ENCODE measurements at regions not wholly inside any gene's neighbourhood (a gene's known extent, or its start where the extent isn't known, plus 50 kb on each side); places are given as distances from the start of the nearest gene placed in this dataset.

DNA sequence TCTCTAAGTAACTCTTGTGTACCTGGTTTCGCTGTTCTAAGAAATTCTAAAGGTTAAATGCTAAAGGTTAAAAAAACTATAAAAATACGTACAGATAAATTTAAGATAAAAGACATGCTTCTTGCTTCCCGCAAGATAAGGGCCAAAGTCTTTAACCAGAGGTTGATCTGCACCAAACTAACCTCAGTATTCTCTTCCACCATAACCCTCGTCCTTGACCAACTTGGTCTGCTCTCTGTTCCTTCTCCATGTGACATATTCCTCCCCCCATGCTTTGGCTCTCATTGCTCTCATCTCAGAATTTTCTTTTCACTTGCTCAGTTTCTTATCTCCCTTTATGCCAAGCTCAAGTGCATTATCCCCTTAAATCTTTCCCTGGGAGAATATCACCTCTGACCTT, 330.5 kb upstream of the ZFHX3 start:
- no peak overlapping the region for H3K4me3 ChIP-seq (ENCODE audit: insufficient read depth, low read depth, low read length)
- H3K18ac ChIP-seq (ENCODE audit: low read depth, low read length): no peak overlapping the region
- H4K20me1 ChIP-seq (ENCODE audit: insufficient read depth, low read length): no peaks in the 10 kb centered on the region
- in situ Hi-C loops (cut with MboI; ENCODE audit: low sequenced_read_pairs) (no loop called here), intact Hi-C loops (cut with micrococcal nuclease) (no loop called here), dilution Hi-C loops (cut with HindIII; ENCODE audit: low sequenced_read_pairs, unreplicated experiment) (no loop called here)
- H2BK5ac ChIP-seq (ENCODE audit: low read depth, low read length, poor library complexity, severe bottlenecking): no peak overlapping the region
- no peak overlapping the region for H3K4me2 ChIP-seq (ENCODE audit: low read depth, low read length)
- ChIA-PET POLR2A (ENCODE audit: unreplicated experiment) (no interaction called here), CTCF (no interaction called here)
- H3K14ac ChIP-seq (replicated peaks; ENCODE audit: low read depth, low read length): no peak overlapping the region
- no peak overlapping the region for H3K56ac ChIP-seq (ENCODE audit: extremely low read depth, insufficient read depth, low read length)
- no TSS peak for BruUV-seq (replicated peaks)
- H3K36me3 ChIP-seq (ENCODE audit: control insufficient read depth, insufficient read depth, low read length): no peaks in the 10 kb centered on the region
- no peak overlapping the region for H3K4ac ChIP-seq (ENCODE audit: low read depth, low read length)
- no peaks in the 10 kb centered on the region for H3K27me3 ChIP-seq (ENCODE audit: control insufficient read depth, insufficient read depth, low read length)
- H2BK120ac ChIP-seq (ENCODE audit: low read depth, low read length): no peak overlapping the region
- no peak overlapping the region for H3K27ac ChIP-seq (ENCODE audit: insufficient read depth, low read length)
- DNase-seq: no peak
- H2AFZ ChIP-seq (replicated peaks; ENCODE audit: low read length, poor library complexity): no peak overlapping the region
- no peak for ATAC-seq (ENCODE audit: low read depth)
- no peaks in the 10 kb centered on the region for H3K4me1 ChIP-seq (ENCODE audit: control insufficient read depth, insufficient read depth, low read length)
- H2BK20ac ChIP-seq (ENCODE audit: low read depth, low read length): no peak overlapping the region
- no peak overlapping the region for H2AK5ac ChIP-seq (ENCODE audit: low read depth, low read length)
- no peak overlapping the region for H4K5ac ChIP-seq (ENCODE audit: low read depth, low read length)
- H3K9ac ChIP-seq (ENCODE audit: low read depth, low read length): no peak overlapping the region
- no peak overlapping the region for H3K23ac ChIP-seq (ENCODE audit: low read depth, low read length)
- no peak for TF ChIP-seq CHD1 (IDR thresholded peaks at IDR 0.05; ENCODE audit: low read depth, low read length)
- TF ChIP-seq FOS (IDR thresholded peaks at IDR 0.05; ENCODE audit: low read depth, low read length): no peak
- no peak for TF ChIP-seq RFX5 (IDR thresholded peaks at IDR 0.05; ENCODE audit: low read depth, low read length)
- no peak for TF ChIP-seq BHLHE40 (IDR thresholded peaks at IDR 0.05; ENCODE audit: low read depth, low read length)
- no peak for TF ChIP-seq RCOR1 (IDR thresholded peaks at IDR 0.05; ENCODE audit: insufficient replicate concordance, low read length)
- no peak for TF ChIP-seq MAZ (IDR thresholded peaks at IDR 0.05; ENCODE audit: borderline replicate concordance, low read depth, low read length)
- no peak for TF ChIP-seq MXI1 (IDR thresholded peaks at IDR 0.05; ENCODE audit: borderline replicate concordance, low read depth, low read length)
- no peak for TF ChIP-seq POLR2A (IDR thresholded peaks at IDR 0.05; ENCODE audit: low read depth, low read length)
- no peak for TF ChIP-seq RAD21 (IDR thresholded peaks at IDR 0.05; ENCODE audit: low read length)
- no peak for TF ChIP-seq MAFK (IDR thresholded peaks at IDR 0.05; ENCODE audit: low read depth, low read length)
- TF ChIP-seq USF2 (IDR thresholded peaks at IDR 0.05; ENCODE audit: low read depth, low read length): no peak
- H2BK15ac ChIP-seq (ENCODE audit: low read depth, low read length): no peak overlapping the region
- H3K79me1 ChIP-seq (ENCODE audit: low read depth in 1 of 2, low read length in 2 of 2): no peaks in the 10 kb centered on the region
- H2AK9ac ChIP-seq (replicated peaks; ENCODE audit: low read depth, low read length, poor library complexity): no peak overlapping the region
- H3K9me1 ChIP-seq (ENCODE audit: insufficient read depth, low read length): no peaks in the 10 kb centered on the region
- H4K8ac ChIP-seq (ENCODE audit: low read depth in 2 of 2, low read length in 2 of 2): no peak overlapping the region
- 63% methylated on average over 1 of the region's 4 CpGs; no CpG with 5 or more reads in 1 of the 2 experiments for WGBS, 2 experiments (ENCODE audit: extremely low coverage in 2 of 2, insufficient read length in 1 of 2)
- no peaks in the 10 kb centered on the region for H3K9me3 ChIP-seq (ENCODE audit: control insufficient read depth, insufficient read depth, low read length)
- no peak overlapping the region for H4K91ac ChIP-seq (ENCODE audit: insufficient read depth, low read depth, low read length)
